ENCODE measurements at regions not wholly inside any gene's neighbourhood (a gene's known extent, or its start where the extent isn't known, plus 50 kb on each side); places are given as distances from the start of the nearest gene placed in this dataset.
"Not testable (repeated sequence)": the region's sequence is repeated elsewhere in the genome, so short reads cannot be mapped to it uniquely, and the experiment has no call there.

DNA sequence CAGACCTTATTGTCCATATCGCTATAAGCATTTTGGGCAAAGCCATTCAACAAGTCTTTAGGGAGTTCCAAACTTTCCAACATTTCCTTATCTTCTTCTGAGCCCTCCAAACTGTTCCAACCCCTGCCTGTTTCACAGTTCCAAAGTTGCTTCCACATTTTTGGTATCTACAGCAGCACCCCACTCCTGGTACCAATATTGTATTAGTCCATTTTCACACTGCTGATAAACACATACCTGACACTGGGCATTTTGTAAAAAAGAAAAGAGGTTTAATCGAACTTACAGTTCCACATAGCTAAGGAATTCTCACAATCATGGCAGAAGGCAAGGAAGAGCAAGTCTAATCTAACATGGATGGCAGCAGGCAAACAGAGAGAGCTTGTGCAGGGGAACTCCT is 834.1 kb upstream of the GBE1 start:
- no peak for DNase-seq

DNA sequence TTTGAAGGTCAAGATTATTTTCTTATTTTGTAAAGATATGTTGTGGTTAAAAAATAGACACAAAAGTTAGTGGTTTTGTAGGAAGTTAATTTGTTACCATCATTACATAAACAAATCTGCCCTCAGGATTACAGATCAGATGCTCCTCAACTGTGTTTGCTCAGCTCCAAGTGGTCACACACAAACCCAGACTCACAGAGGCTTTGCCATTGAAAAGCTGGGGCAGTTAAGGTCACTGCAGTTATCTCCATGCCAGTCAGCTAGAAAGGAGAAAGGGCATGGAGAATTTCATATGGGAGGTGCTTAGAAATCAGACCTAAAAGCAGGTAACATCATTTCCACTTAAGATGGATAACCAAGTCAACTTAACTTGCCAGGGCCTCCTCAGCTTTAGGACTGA is 825.7 kb upstream of the GBE1 start:
- no peak for DNase-seq

DNA sequence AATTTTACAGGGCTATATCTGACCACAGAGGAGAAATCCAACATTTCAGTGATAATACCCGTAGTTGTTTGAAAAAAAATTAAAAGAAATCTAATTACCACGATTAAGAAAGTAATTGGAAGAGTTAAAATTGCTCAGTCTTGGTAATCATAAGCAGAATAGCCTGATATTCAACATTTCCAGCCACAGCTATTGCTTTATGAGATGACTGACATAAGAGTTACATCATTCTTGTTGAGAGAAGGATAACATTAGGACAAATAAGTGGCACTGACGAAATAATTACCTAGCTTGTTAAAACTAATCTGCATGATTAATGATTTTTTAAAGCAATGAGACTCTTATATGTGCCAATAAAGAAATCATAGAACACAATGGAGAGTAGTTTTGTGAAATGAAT is 825.0 kb upstream of the GBE1 start:
- no peak for DNase-seq

DNA sequence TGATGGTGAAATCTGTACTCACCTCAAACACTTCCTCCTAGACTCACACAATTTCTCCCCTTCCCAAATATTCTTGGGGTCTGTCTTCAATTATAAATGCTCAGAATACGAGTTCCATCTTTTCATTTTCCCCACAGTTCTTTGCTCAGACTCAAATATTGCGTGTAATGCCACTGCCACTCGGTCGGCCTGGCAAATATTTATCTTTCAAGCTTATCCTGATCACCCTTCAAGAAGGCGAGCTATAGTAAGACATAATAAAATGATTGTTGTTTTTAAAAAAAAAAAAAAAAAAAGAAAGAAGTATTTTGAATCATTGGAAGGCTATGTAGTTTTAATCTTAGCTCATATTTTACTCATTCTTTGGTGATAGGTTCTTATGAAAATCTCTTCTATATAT is 824.6 kb upstream of the GBE1 start:
- DNase-seq = not testable (repeated sequence)

DNA sequence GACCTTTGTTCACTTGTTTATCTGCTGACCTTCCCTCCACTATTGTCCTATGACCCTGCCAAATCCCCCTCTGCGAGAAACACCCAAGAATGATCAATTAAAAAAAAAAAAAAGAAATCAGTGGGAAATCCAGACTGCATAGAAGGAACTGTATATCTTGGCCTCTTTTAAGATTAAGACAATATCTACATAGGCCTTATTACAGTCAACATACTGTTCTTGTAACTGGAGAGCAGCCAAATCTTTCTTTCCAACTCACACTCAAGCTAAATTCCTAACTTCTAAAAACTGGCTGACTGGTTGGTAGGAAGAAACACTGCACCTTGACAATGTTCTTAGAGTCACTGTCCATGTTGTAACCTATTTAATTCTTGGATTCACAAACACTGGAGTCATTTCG is 824.1 kb upstream of the GBE1 start:
- DNase-seq = not testable (repeated sequence)

DNA sequence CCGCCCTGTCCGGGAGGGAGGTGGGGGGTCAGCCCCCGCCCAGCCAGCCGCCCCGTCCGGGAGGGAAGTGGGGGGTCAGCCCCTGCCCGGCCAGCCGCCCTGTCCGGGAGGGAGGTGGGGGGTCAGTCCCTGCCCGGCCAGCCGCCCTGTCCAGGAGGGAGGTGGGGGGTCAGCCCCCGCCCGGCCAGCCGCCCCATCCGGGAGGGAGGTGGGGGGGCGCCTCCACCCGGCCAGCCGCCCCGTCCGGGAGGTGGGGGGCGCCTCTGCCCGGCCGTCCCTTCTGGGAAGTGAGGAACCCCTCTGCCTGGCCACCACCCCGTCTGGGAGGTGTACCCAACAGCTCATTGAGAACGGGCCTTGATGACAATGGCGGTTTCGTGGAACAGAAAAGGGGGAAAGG is 823.4 kb upstream of the GBE1 start:
- DNase-seq = not testable (repeated sequence)

DNA sequence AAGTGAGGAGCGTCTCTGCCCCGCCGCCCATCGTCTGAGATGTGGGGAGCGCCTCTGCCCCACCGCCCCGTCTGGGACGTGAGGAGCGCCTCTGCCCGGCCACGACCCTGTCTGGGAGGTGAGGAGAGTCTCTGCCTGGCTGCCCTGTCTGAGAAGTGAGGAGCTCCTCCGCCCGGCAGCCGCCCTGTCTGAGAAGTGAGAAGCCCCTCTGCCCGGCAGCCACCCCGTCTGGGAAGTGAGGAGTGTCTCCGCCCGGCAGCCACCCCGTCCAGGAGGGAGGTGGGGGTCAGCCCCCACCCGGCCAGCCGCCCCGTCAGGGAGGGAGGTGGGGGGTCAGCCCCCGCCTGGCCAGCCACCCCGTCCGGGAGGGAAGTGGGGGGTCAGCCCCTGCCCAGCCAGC is 823.0 kb upstream of the GBE1 start:
- DNase-seq = not testable (repeated sequence)

DNA sequence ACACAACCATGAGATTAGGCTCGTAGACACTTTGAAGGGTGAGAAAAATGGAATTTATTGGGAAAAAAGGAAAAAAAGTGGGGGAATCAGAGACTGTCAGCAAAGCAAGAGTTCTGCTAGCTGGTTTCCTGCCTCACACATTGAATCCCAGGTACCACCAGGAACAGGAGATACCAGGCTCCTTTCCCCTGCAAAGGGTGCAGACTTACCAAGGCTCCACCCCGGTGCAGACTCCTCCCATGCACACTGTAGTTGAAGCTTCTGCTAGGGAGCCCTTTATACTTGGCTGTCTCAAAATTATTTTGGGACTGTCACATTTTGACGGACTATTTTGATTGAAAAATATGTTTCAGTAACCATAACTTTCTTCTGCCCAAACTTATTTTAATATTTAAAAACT is 819.9 kb upstream of the GBE1 start:
- no peak for DNase-seq

DNA sequence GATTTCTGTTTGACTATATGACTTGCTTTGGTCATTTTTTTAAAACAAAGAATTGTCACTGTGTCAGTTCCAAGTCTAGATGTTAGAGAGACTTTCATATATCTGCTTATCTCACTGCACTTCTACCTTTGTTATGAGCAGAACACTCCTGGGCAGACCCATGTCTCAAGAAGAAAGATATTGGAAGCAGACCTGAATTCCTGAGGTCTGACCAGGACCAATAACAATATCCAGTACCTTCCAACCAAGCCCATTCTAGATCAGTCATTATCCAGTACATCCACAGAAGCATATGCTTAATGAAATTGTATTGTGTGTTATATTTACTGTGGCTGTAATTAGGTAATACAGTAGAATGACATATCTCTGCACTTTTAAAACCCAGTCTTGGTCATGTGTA is 811.3 kb upstream of the GBE1 start:
- DNase-seq = no peak

DNA sequence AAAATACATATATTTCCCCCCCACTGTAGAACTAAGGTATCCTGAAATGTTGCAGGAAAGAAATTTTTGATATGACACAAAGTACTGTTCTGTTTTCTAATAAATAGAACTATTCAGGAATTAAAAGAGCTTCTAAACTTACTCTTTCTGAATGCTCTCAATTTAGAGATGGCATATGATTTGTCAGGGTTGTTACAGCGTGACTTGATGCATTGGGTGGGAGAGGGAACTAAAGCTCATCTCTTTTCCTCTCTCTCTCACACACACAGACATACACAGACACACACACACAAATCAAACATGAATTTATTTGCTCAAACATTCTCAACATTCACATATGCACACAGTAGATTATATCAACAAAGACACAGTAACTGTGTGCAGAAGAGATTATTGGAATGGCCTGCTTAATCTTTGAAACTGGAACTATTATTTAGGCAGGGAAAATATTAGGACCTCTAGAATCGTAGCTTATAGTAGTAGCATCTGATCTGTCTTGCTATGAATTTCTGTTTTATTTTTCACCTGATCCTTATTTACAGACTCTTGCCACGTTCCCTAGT is 807.4 kb upstream of the GBE1 start:
- DNase-seq = no peak

DNA sequence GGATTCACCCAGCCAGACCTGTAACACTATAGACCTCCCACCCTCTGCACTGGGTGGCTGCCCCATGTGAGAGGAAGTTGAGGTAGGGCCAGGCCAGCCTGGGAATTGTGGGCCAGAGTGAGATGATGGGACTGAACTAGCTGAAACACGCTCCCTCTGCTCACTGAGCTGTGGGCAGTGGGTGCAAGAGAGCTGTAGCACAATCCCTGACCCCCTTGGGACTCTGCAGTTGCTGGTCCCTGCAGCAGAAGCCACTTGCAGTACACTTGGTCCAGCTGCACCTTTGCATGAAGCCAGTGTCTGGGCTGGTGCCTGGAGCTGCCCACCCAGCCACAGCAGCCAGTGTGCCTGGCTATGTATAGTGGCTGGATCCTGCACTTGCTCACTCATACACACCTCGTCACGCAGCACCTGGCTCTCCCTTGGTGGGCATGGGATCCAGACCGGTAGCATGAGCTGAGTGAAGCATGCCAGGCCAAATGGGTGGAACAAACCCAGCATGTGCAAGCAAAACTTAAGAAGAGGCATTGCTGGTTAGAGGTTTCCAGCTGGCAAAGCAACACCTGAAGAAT is 805.7 kb upstream of the GBE1 start:
- no peak for DNase-seq

DNA sequence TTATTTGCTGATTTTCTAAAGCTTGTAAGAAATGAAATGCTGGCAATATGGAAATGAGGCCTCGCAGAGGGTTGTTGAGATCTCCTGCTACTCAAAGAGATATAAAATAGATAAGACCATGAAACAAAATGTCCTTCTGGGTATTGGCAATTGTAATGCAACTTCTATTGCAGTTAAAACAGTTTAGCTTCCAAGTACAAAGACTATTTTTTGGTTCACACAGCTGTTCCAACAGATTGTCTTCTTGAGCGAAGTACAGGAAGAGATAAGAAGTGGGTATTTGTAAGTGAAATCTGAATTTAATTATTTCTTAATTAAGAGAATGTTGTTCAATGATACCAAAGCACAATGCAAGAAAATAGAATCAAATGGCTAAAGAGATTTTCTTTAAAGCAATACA is 801.5 kb upstream of the GBE1 start:
- no peak for DNase-seq

DNA sequence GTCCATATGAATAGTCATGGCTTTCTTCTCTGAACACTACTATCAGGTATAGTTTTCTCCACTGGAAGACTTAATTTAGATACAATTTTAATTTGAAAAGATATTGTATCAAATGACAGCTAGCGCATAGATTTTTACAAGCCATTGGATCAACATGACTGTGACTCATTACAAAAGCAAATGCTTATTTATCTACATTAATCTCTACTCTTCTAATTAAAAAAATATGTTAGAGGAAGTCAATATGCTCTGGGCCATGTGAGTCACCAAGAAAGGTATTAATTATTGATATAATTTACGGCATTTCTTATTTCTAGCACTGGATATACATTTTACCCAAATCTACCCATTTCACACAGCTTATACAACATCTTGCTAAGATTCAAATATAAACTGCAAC is 800.3 kb upstream of the GBE1 start:
- no peak for DNase-seq

DNA sequence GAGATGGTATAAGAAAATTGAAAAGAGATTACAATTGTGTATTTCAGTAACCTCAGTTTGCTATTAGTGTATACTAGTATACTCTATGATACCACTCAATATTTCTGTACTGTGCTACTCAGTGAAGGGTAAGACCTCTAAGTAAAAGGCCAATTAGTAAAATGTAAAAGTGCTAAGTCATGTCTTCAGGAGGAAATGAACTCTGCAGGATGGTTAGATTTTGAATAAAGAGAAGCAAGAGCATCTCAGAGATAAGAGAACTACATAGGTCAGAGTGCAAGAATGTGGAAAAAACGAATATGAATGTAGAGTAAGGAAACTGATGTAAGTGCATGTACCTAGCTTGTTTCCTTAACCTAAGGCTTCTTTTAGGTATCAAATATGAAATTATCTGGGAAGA is 796.6 kb upstream of the GBE1 start:
- DNase-seq = no peak

DNA sequence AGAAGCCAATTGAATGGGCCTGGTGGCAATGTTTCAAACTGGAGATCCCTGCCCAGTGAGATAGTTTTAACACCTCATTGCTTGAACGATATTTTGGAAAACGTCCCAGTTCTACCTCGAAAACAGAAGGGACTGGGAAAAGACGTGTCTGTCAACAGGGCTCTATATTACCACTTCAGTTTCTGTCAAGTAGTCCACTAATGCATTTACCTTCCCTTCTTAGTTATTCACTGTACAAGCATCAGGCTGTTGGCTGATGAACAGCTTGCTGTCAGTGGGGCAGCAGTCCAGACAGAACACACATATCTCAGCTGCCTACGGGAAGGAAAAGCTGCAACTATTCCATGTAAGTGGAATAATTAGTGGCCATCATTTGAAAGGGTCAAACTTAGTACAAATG is 794.7 kb upstream of the GBE1 start:
- no peak for DNase-seq

DNA sequence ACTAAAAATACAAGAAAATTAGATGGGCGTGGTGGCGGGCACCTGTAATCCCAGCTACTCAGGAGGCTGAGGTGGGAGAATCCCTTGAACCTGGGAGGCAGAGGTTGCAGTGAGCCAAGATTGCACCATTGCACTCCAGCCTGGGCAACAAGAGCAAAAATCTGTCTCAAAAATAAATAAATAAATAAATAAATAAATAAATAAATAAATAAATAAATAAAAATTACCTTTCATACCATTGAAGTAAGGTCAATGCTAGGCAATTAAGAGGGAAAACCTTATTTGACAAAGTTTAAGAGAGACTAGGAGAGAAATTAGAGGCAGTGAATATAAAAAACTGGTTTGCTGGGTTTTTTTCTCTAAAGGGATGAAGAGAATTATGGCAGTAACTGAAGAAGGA is 781.1 kb upstream of the GBE1 start:
- not testable (repeated sequence) for DNase-seq

DNA sequence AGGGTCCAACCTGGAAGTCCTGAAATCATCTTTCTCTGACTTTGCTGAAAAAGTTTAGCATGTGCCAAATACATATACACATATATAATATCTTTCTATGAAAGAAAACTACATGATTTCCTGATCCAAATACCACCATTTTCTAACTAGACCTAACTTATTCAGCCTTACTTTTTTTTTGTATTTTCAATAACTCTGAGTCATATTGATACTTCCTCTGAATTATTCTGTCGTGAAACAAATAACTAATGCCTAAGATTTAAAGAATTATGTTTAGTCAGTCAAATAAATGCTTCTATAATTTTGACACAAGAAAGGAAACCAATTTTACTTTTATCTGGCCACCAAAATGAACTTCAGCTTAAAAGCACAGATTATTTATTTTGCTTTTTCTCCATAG is 760.2 kb upstream of the GBE1 start:
- DNase-seq = no peak

DNA sequence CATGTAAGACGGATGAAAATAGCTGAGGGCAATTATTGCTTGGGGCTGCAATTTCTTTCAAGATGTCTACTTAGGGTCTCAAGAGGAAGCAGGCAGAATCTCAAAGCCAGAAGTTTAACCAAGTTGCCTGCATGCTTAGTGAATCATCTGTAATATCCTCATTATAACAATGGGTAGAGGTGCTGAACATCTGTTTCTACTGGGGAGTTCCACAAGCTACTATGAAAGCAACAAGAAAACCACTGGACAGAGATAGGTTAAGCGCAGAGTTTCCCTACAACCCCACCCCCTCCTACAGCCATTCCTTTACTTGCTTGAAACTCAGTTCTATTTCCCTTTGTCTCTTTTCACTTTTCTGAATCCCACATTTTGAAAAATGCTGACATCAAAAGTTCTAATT is 759.4 kb upstream of the GBE1 start:
- DNase-seq = no peak

DNA sequence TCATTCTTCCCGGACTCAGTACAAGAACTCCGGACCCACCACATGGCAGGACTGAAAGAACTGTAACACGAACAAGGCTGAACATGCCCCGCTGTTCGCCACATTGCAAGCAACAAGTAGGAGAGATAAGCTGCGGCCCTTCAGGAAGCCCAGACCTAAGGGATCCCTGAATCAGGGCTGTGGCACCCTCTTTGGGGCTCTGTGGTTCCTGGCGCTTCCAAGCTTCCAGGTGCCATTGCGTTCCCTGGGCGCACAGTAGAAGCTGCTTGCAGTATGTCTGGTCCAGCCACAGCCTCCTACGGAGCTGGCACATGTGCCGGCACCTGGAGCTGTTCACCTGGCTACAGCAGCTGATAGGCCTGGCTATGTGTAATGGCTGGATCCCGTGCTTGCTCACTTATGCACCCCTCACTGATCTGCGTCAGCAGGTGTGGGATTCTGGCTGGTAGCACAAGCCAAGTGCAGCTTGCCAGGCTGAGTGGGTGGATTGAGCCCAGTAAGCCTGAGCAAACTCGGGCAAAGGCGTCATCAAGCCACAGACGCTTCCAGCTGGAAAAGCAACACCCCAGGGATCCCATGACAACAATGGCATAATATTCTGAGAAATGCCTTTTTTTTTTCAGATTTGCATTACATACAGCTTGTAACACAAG is 748.6 kb upstream of the GBE1 start:
- no peak for DNase-seq

DNA sequence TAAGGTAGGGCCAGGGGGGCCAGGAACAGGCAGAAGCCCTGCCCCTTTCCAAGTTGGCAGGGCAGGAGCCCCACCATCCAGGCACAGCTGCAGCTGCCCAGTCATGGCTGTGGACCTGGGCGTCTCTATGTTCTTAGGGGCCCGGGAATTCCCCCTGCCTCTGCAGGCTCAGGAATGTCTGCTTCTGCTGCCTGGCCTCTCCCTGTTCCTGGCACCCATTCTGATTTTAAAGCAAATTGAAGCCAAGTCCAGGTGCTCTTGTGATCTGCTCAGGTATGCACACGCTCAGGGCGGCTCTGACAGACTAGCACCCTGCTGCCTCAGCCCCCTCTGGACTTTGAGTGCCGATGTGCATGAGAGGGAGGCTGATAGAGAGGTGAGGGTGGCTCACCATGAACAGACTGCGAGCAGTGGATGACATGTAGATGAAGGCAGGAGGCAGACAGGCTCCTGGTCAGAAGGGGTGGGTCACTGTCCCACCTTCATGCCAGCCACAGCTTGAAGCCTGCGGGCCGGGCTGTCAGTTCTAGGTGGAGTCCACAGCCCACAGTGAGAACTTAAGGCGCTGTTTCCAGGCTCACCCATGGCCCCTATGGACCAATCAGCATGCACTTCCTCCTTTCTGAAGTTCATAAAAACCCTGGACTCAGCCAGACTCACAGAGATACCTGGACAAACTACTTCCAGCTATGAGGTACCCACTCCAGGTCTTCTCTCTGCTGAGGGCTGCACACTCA is 747.8 kb upstream of the GBE1 start:
- no peak for DNase-seq

DNA sequence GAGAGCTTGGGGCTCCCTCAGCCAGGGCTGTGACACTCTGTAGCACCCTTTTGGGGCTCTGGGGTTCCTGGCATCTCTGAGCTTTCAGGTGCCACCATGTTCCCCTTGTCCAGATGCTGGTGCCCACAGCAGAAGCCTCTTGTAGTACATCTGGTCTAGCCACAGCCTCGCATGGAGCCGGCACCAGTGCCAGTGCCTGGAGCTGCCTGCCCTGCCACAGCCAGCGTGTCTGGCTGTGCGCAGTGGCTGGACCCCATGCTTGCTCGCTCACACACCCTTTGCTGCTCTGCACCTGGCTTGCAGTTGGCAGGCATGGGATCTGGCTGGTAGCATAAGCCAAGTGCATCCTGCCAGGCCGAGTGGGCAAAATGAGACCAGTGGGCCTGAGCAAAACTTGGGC is 744.8 kb upstream of the GBE1 start:
- DNase-seq = no peak

DNA sequence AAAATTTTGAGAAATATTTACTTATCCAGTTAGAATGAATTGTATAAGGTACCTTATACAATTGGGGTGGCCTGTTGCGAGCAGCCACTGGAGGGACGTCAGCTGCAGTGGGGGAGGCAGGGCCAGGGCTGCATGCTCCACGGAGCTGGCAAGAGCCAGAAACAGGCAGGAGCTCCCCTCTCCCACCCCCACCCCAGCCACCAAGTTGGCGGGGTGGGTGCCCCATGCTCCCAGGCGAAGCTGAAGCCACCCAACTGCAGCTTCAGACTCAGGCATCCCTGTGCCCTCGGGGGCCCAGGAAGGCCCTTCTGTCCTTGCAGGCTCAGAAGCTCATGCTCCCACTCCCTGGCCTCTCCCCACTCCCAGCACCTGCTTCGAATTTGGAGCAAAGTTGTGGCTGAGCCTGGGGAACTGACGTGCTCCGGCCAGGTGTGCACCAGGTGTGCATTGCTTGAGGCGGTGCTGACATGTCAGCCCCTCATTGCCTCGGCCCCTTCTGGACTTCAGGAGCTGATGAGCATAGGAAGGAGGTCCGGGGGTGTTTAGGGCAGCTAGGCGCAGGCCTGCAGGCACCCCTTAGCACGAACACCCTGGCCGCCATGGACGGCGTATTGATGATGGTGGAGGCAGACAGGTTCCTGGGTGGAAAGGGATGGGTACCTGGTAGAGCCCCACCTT is 743.8 kb upstream of the GBE1 start:
- DNase-seq = no peak

DNA sequence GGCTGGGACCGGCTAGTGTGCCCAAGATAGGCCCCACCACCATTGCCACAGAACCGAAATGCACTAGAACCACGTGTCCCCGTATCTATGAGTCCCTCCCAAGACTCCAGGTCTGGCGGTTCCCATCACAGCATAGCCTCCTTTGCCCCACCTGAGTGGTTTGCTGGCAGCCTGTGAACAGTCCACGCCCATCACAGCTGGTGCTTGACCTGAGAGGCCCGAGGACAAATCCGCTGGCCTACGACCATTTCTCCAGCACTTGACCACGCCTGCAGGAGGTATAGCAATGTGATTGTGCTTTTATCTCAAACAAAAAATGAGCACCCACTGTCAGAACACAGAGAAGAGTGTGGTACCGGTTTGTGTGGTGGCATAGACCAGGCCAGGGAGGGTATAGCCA is 736.7 kb upstream of the GBE1 start:
- no peak for DNase-seq

Measured in activated CD8-positive, alpha-beta memory T cell treated with anti-CD3 and anti-CD28 coated beads, Interleukin-2, amount 50 U/mL, for 48 hours (primary cell).